K562 (cell line): ENCODE measurements at regions not wholly inside any gene's neighbourhood (a gene's known extent, or its start where the extent isn't known, plus 50 kb on each side); places are given as distances from the start of the nearest gene placed in this dataset.

Experiments
- ATAC-seq: fragments of 200-7000 bp; cut with Tn5 transposase; 3 replicates; pipeline ENCODE4 v1.9.1; 2020; ENCODE audit warnings: moderate library complexity
- BruUV-seq: library from RNA; stranded (reverse); fragments of 400-500 nt; replicated peaks from 2 replicates; lab custom pipeline; 2021; lab: Mats Ljungman, UMichigan
- CTCF ChIA-PET: fragments of 300-600 bp; formaldehyde crosslinking; extraction: SDS; loops from one replicate; lab custom pipeline; 2021; ENCODE audit warnings: low intra/inter-chr PET ratio; lab: Yijun Ruan, JAX
- POLR2A ChIA-PET: fragments of 300-600, 350-650 bp; sonication (Branson Sonifier 250); formaldehyde crosslinking; extraction: SDS; loops from one replicate; lab custom pipeline; 2021; ENCODE audit warnings: antibody characterized with exemption, inconsistent platforms; lab: Yijun Ruan, JAX
- DNase-seq, 4 experiments: peaks; one replicate each; pipeline versions ENCODE4 v3.0.0 to v3.0.0-alpha.2; 2011 to 2018; ENCODE audit warnings: low spot score in 3 of 4, mixed read lengths in 3 of 4; ENCODE audit errors: extremely low read depth in 1 of 4
- FAIRE-seq: peaks from 2 replicates; lab custom pipeline; 2011; peaks lifted over from hg19 to GRCh38; lab: Jason Lieb, UNC
- H2AFZ ChIP-seq: 2 replicates; pipeline ENCODE4 v1.6.0; 2011; ENCODE audit warnings: low read depth, low read length, control low read depth, inconsistent platforms
- H3K27ac ChIP-seq: fragments of 200-600 bp; 3 replicates; pipeline ENCODE4 v1.8.0; 2011; ENCODE audit warnings: low read depth, mild to moderate bottlenecking, control low read depth, inconsistent platforms, low read length, moderate library complexity, mixed read lengths; ENCODE audit errors: extremely low read depth
- H3K27me3 ChIP-seq, 2 experiments: fragments of 300-600 bp in 1 of 2; 2 replicates in 1 of 2; 3 replicates in 1 of 2; pipeline versions ENCODE4 v1.6.0 to v1.8.0; 2011; ENCODE audit warnings: inconsistent platforms in 2 of 2, low read length in 2 of 2, mild to moderate bottlenecking in 1 of 2, mixed read lengths in 1 of 2, moderate library complexity in 1 of 2; ENCODE audit not compliant: control insufficient read depth in 2 of 2, insufficient read depth in 2 of 2
- H3K36me3 ChIP-seq: fragments of 300-600 bp; 3 replicates; pipeline ENCODE4 v1.8.0; 2011; ENCODE audit warnings: mild to moderate bottlenecking, low read length, inconsistent platforms; ENCODE audit not compliant: control insufficient read depth, insufficient read depth
- H3K4me1 ChIP-seq, 2 experiments: fragments of 200-600 bp in 1 of 2; replicated peaks in 1 of 2; 2 replicates in 1 of 2; 3 replicates in 1 of 2; pipeline versions ENCODE4 v1.5.1 to v1.8.0; 2011; ENCODE audit warnings: inconsistent platforms in 2 of 2, low read length in 2 of 2, mild to moderate bottlenecking in 1 of 2, mixed read lengths in 1 of 2, moderate library complexity in 1 of 2; ENCODE audit not compliant: control insufficient read depth in 2 of 2, insufficient read depth in 2 of 2
- H3K4me2 ChIP-seq: 2 replicates; pipeline ENCODE4 v1.6.1; 2011; ENCODE audit warnings: low read length, control low read depth, inconsistent platforms, mixed read lengths; ENCODE audit not compliant: insufficient read depth
- H3K4me3 ChIP-seq: fragments of 200-600 bp; sonication (generic), shearing (Covaris generic); 2 replicates; pipeline ENCODE4 v1.5.1; 2016; ENCODE audit warnings: control low read depth, inconsistent platforms
- H3K79me2 ChIP-seq: fragments of 200-600 bp; 3 replicates; pipeline ENCODE4 v1.8.0; 2011; ENCODE audit warnings: low read length, inconsistent platforms; ENCODE audit not compliant: control insufficient read depth, insufficient read depth
- H3K9ac ChIP-seq, 2 experiments: 2 replicates each; pipeline versions ENCODE4 v1.6.0 to v1.6.1; 2011; ENCODE audit warnings: low read depth in 2 of 2, low read length in 2 of 2, control low read depth in 1 of 2, inconsistent platforms in 1 of 2, mild to moderate bottlenecking in 1 of 2, mixed read lengths in 1 of 2; ENCODE audit not compliant: insufficient read depth in 1 of 2
- H3K9me1 ChIP-seq: one replicate; pipeline ENCODE4 v1.6.0; 2011; ENCODE audit warnings: inconsistent platforms, mild to moderate bottlenecking, low read length, moderate library complexity; ENCODE audit not compliant: control insufficient read depth, insufficient read depth
- H3K9me3 ChIP-seq: replicated peaks from 2 replicates; pipeline ENCODE4 v1.5.1; 2011; ENCODE audit warnings: low read depth, low read length, inconsistent platforms; ENCODE audit not compliant: control insufficient read depth, insufficient read depth
- H4K20me1 ChIP-seq: replicated peaks from 2 replicates; pipeline ENCODE4 v1.6.1; 2011; ENCODE audit warnings: low read length, inconsistent platforms, mixed read lengths; ENCODE audit not compliant: control insufficient read depth, insufficient read depth
- ARHGAP35 ChIP-seq: fragments of 450-650 bp; IDR thresholded peaks from 2 replicates; pipeline ENCODE4 v1.6.1; 2018; ENCODE audit not compliant: partially characterized antibody
- FOXM1 ChIP-seq, 2 experiments: fragments of 450-650 bp in 1 of 2; sonication (generic) in 1 of 2; formaldehyde crosslinking in 1 of 2; IDR thresholded peaks; 2 replicates each; pipeline versions ENCODE4 v1.6.1 to v1.9.0; 2017 to 2022; ENCODE audit warnings: low read depth in 2 of 2, mild to moderate bottlenecking in 2 of 2, missing genetic modification reagents in 1 of 2, moderate library complexity in 1 of 2
- MTF1 ChIP-seq: fragments of 250-450 bp; sonication (Bioruptor Pico); IDR thresholded peaks from 2 replicates; pipeline ENCODE4 v1.9.0; 2021; ENCODE audit warnings: moderate library complexity, mild to moderate bottlenecking, inconsistent platforms, borderline replicate concordance
- MYC ChIP-seq, 2 experiments: fragments of 250-450 bp in 1 of 2; sonication (Bioruptor Pico) in 1 of 2; IDR thresholded peaks; 2 replicates each; pipeline versions ENCODE4 v1.5.1 to v1.6.1; 2012 to 2021; ENCODE audit warnings: low read depth in 2 of 2, borderline replicate concordance in 1 of 2, improper control_type of control experiment in 1 of 2, low read length in 1 of 2, mild to moderate bottlenecking in 1 of 2, moderate library complexity in 1 of 2
- NELFE ChIP-seq: IDR thresholded peaks from 2 replicates; pipeline ENCODE4 v1.6.1; 2011; ENCODE audit warnings: mild to moderate bottlenecking; ENCODE audit not compliant: insufficient read depth, insufficient read length
- TSC22D4 ChIP-seq: fragments of 450-650 bp; IDR thresholded peaks from 2 replicates; pipeline ENCODE4 v1.6.1; 2016; ENCODE audit warnings: missing genetic modification characterization, missing biosample characterization, control low read depth
- ZNF232 ChIP-seq: sonication (generic); formaldehyde crosslinking; IDR thresholded peaks from 2 replicates; pipeline ENCODE4 v1.8.0; 2022; ENCODE audit warnings: mild to moderate bottlenecking, missing genetic modification reagents
- ZNF354B ChIP-seq: fragments of 250-450 bp; sonication (Bioruptor Pico); IDR thresholded peaks from 2 replicates; pipeline ENCODE4 v1.4.0; 2020
- WGBS: fragments of 100-300 bp; shearing (Covaris generic); methylation state at CpG from one replicate; pipeline ENCODE4 v1.1.6; 2016; ENCODE audit warnings: low coverage, mixed read lengths; ENCODE audit not compliant: insufficient coverage; ENCODE audit errors: missing lambda C conversion rate; 5-methylcytosine and 5-hydroxymethylcytosine counted together
- in situ Hi-C: fragments of 300-500 bp; cut with MboI; formaldehyde crosslinking; loops from 4 replicates; pipeline ENCODE4 v1.15.0; 2018; ENCODE audit warnings: inconsistent platforms, mixed read lengths
- intact Hi-C: fragments of 100-400 bp; cut with micrococcal nuclease; formaldehyde crosslinking; loops from 2 replicates; pipeline ENCODE4 v1.14.2; 2022
- TF ChIP-seq, protein P1 (sequence below): fragments of 450-650 bp; formaldehyde crosslinking; IDR thresholded peaks from 2 replicates; pipeline ENCODE4 v1.4.0; 2020; ENCODE audit warnings: mild to moderate bottlenecking, moderate library complexity

DNA sequence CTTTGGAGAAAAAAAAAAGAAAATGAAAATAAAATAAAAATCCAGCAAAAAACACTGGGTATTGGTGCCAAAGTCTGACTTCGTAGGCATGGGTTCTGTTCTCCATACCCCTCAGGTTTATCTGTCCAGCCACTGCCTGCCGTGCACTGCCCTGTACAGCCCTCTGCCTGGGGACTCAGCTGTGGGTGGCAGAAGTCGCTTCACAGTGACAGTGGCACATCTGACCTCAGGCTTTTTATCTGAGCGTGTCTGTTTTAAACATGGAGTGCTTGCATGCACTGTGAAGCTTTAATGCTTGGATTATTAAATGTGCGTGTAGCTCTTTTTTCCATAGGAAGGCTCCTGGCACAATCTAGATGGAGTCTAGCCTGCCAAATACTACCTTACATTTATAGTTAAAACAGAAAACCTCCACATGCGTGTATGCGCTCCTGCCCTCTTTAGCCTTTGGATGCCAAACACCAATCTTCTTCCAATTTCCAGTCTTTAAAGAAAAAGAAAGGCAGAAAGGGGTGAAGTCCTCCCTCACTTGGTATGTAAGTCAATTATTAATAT, 375.5 kb downstream of the UTRN start:
- CTCF ChIA-PET = no interaction called here
- H3K79me2 ChIP-seq = no peaks in the 10 kb centered on the region
- H2AFZ ChIP-seq = no peak overlapping the region
- TF ChIP-seq ZNF354B (CRISPR knock-in tag) (no peak), NELFE (no peak), MYC (IDR thresholded peaks at IDR 0.05; ENCODE audit: low read depth, low read length) (no peak), MYC (CRISPR knock-in tag; IDR thresholded peaks at IDR 0.05; ENCODE audit: borderline replicate concordance, low read depth) (no peak), MTF1 (CRISPR knock-in tag) (no peak), ARHGAP35 (no peak), TSC22D4 (tag) (no peak), ZNF232 (CRISPR knock-in tag) (no peak), FOXM1 (IDR thresholded peaks at IDR 0.05; ENCODE audit: low read depth) (no peak), FOXM1 (CRISPR knock-in tag; IDR thresholded peaks at IDR 0.05; ENCODE audit: low read depth) (no peak)
- TF ChIP-seq, protein P1, sequence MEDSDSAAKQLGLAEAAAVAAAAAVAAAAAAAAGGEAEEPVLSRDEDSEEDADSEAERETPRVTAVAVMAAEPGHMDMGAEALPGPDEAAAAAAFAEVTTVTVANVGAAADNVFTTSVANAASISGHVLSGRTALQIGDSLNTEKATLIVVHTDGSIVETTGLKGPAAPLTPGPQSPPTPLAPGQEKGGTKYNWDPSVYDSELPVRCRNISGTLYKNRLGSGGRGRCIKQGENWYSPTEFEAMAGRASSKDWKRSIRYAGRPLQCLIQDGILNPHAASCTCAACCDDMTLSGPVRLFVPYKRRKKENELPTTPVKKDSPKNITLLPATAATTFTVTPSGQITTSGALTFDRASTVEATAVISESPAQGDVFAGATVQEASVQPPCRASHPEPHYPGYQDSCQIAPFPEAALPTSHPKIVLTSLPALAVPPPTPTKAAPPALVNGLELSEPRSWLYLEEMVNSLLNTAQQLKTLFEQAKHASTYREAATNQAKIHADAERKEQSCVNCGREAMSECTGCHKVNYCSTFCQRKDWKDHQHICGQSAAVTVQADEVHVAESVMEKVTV (CRISPR knock-in tag) = no peak
- TF ChIP-seq, all 486 proteins: peak for 0
- no peaks in the 10 kb centered on the region for H3K9me1 ChIP-seq
- no peaks in the 10 kb centered on the region for H3K27me3 ChIP-seq
- BruUV-seq = no TSS peak
- in situ Hi-C loops (no loop called here), intact Hi-C loops (no loop called here)
- no peaks in the 10 kb centered on the region; a peak in 1 of 5 replicates for H3K4me1 ChIP-seq
- no peak for FAIRE-seq
- no peak for DNase-seq
- ATAC-seq = no peak
- H3K27ac ChIP-seq = no peak overlapping the region
- WGBS = 37% methylated on average over 7 of the region's 7 CpGs
- H3K9ac ChIP-seq = no peak overlapping the region
- H3K4me2 ChIP-seq = no peak overlapping the region
- no peaks in the 10 kb centered on the region for H4K20me1 ChIP-seq
- H3K36me3 ChIP-seq = no peaks in the 10 kb centered on the region
- H3K9me3 ChIP-seq = no peaks in the 10 kb centered on the region
- no peak overlapping the region for H3K4me3 ChIP-seq
- POLR2A ChIA-PET = no interaction called here
